GM10266 (cell line): ENCODE measurements at regions not wholly inside any gene's neighbourhood (a gene's known extent, or its start where the extent isn't known, plus 50 kb on each side); places are given as distances from the start of the nearest gene placed in this dataset.

Experiments
- DNase-seq: peaks from one replicate; pipeline ENCODE4 v3.0.0; 2012; ENCODE audit errors: extremely low spot score
- TF ChIP-seq, protein P1 (sequence below): IDR thresholded peaks from 2 replicates; pipeline ENCODE4 v1.5.1; 2012; ENCODE audit warnings: mild to moderate bottlenecking, low read depth; ENCODE audit not compliant: control insufficient read depth, insufficient read depth; ENCODE audit errors: missing control alignments

DNA sequence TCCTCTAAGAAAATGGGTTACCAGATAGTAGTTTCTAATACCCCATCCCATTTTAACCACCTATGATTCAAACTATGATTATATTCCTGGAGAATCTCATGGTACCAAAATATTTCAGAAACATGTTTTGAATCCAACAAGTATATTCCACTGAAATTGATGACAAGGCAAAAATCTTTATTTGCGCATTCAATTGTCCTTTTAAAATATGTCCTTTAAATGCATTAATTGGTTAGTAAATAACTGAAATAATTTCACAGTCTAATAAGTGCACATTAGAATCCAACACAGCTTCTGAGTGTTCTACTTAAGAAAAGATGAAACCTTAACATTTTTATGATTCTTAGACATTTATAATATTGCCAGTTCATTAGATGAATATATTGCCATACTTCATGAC lies 356.6 kb downstream of the SETD4 start:
- TF ChIP-seq, protein P1, sequence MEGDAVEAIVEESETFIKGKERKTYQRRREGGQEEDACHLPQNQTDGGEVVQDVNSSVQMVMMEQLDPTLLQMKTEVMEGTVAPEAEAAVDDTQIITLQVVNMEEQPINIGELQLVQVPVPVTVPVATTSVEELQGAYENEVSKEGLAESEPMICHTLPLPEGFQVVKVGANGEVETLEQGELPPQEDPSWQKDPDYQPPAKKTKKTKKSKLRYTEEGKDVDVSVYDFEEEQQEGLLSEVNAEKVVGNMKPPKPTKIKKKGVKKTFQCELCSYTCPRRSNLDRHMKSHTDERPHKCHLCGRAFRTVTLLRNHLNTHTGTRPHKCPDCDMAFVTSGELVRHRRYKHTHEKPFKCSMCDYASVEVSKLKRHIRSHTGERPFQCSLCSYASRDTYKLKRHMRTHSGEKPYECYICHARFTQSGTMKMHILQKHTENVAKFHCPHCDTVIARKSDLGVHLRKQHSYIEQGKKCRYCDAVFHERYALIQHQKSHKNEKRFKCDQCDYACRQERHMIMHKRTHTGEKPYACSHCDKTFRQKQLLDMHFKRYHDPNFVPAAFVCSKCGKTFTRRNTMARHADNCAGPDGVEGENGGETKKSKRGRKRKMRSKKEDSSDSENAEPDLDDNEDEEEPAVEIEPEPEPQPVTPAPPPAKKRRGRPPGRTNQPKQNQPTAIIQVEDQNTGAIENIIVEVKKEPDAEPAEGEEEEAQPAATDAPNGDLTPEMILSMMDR: no peak
- DNase-seq: no peak

- TF ChIP-seq, protein P1: no peak
- DNase-seq: no peak
Measured at GRCh38 chr21:35699361-35699760, 361.0 kb downstream of the SETD4 start.

DNA sequence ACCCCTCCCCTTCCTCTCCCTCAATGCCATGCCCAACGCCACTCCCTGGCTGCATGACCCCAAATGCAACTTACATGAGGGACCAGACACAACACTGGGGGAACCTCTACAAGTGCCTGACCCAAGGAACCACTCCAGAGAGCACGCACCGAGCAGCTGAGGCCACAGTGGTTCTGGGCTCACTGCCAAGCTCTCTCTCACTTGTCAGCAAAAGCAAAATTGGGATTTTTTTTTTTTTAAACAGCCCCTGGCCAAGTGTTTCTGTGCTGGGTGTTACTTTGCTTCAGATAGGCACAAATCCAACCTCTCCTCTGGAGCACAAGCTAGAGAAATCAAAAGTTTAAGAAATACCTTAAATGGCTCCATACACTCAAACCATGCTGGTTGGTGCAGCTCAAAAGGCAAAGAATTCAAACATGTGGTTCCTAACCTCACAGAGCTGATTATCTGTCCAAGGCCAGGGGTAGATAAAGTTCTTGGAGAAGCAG lies 363.0 kb downstream of the SETD4 start:
- no peak for DNase-seq
- TF ChIP-seq, protein P1: no peak

DNA sequence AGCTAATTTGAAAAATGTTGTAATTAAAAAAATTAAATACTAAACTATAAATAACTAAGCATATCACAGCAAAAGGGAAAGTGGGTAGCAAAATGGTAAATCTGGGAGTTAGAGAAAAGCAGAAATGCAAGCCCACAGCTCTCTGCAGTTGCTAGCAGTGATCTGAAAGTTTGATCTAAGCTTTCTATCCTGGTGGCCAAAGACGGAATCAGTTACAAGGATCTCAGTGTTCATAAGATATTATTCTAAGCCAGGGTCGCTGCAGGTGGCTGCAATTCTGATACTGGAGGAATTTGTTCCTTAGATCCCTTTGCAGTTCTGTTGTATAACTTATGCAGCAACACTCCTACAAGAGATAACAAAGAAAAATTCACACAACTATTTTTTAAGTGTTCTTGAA lies 363.7 kb downstream of the SETD4 start:
- TF ChIP-seq, protein P1: no peak
- DNase-seq: no peak

DNA sequence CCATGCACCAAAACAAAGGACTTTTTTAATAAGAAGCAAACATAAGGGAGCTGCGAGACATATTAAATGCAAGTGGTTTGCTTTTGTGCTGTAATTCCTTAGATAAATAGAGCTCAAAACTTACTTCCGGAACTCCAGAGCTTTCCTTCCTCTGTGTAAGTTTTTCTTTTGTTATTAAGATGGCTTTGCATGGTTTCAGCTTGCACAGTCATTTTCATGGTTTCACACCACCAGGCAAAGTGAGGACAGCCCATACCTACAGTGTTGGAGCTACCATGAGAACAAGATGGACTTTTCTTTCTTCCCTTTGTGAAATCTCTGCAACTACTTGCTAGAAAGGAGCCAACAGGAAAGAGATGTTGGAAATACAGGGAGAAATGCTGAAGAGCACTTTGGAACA lies 368.0 kb downstream of the SETD4 start:
- DNase-seq: no peak
- TF ChIP-seq, protein P1: no peak

- DNase-seq: no peak
Measured at GRCh38 chr21:35690436-35690835, 369.9 kb downstream of the SETD4 start.

DNA sequence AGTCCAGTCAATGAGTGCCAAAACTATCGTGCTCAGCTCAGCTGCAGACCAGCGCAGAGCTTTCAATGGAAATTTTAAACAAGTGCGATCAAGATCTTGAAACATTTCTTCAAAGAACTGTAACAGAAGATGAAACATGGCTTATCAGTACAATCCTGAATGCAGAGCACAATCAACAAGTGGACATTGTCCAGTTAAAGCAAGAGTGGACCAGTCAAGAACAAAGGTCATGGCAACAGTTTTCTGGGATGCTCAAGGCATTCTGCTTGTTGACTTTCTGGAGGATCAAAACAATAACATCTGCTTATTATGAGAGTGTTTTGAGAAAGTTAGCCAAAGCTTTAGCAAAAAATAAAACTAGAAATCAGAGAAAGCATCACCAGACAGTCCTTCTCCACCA lies 374.2 kb downstream of the SETD4 start:
- no peak for DNase-seq
- TF ChIP-seq, protein P1: no peak

More at GRCh38 chr21:35690436-35690835, 369.9 kb downstream of the SETD4 start:
- TF ChIP-seq, protein P1: no peak
